GM23338 (cell line): ENCODE measurements at regions not wholly inside any gene's neighbourhood (a gene's known extent, or its start where the extent isn't known, plus 50 kb on each side); places are given as distances from the start of the nearest gene placed in this dataset.

ENCODE experiments used
- ATAC-seq: fragments of 200-7000 bp; cut with Tn5 transposase; 3 replicates; pipeline ENCODE4 v1.9.1; 2020
- DNase-seq: peaks from one replicate; pipeline ENCODE4 v3.0.0-alpha.2; 2015; ENCODE audit warnings: low spot score
- H2AFZ ChIP-seq: fragments of 200-600 bp; sonication (generic); 2 replicates; pipeline ENCODE4 v1.8.0; 2016; ENCODE audit warnings: antibody characterized with exemption, mild to moderate bottlenecking, moderate library complexity
- H3F3A ChIP-seq: fragments of 200-600 bp; sonication (generic); replicated peaks from 2 replicates; pipeline ENCODE4 v1.8.0; 2017; ENCODE audit warnings: antibody characterized with exemption, mixed run types, low read depth
- H3K27ac ChIP-seq: fragments of 200-600 bp; sonication (generic); 2 replicates; pipeline ENCODE4 v1.6.1; 2016; ENCODE audit warnings: low read depth
- H3K27me3 ChIP-seq: fragments of 200-600 bp; sonication (generic); 2 replicates; pipeline ENCODE4 v1.8.0; 2016; ENCODE audit warnings: mild to moderate bottlenecking, mixed run types, moderate library complexity; ENCODE audit not compliant: insufficient read depth
- H3K36me3 ChIP-seq: fragments of 200-600 bp; sonication (generic); 2 replicates; pipeline ENCODE4 v1.8.0; 2016; ENCODE audit warnings: mild to moderate bottlenecking; ENCODE audit not compliant: insufficient read depth
- H3K4me1 ChIP-seq: fragments of 200-600 bp; sonication (generic); 2 replicates; pipeline ENCODE4 v1.8.0; 2016; ENCODE audit warnings: mild to moderate bottlenecking, moderate library complexity; ENCODE audit not compliant: insufficient read depth
- H3K4me2 ChIP-seq: fragments of 200-600 bp; sonication (generic); 2 replicates; pipeline ENCODE4 v1.7.1; 2017; ENCODE audit warnings: mixed run types
- H3K4me3 ChIP-seq: fragments of 200-600 bp; sonication (generic); 2 replicates; pipeline ENCODE4 v1.6.1; 2016; ENCODE audit warnings: mixed run types
- H3K79me2 ChIP-seq: fragments of 200-600 bp; sonication (generic); replicated peaks from 2 replicates; pipeline ENCODE4 v1.8.0; 2017; ENCODE audit warnings: mild to moderate bottlenecking; ENCODE audit not compliant: insufficient read depth
- H3K9me2 ChIP-seq: fragments of 200-600 bp; sonication (generic); 2 replicates; pipeline ENCODE4 v1.8.0; 2017; ENCODE audit not compliant: insufficient read depth
- H4K20me1 ChIP-seq: fragments of 200-600 bp; sonication (generic); replicated peaks from 2 replicates; pipeline ENCODE4 v1.8.0; 2017; ENCODE audit warnings: mild to moderate bottlenecking; ENCODE audit not compliant: insufficient read depth
- H3K27ac Mint-ChIP-seq: 2 replicates; pipeline ENCODE4 v1.8.0; 2020; ENCODE audit warnings: inconsistent platforms, mild to moderate bottlenecking, moderate library complexity, mixed read lengths
- H3K27me3 Mint-ChIP-seq: 3 replicates; pipeline ENCODE4 v1.8.0; 2022; ENCODE audit warnings: low read depth, mild to moderate bottlenecking, moderate library complexity, mixed read lengths, inconsistent platforms; ENCODE audit not compliant: insufficient read depth, poor library complexity
- H3K36me3 Mint-ChIP-seq: 3 replicates; pipeline ENCODE4 v1.8.0; 2021; ENCODE audit warnings: low read depth, mild to moderate bottlenecking, inconsistent platforms, moderate library complexity, mixed read lengths
- H3K4me1 Mint-ChIP-seq: 3 replicates; pipeline ENCODE4 v1.8.0; 2020; ENCODE audit warnings: mild to moderate bottlenecking, inconsistent platforms, mixed read lengths
- H3K4me3 Mint-ChIP-seq: 3 replicates; pipeline ENCODE4 v1.8.0; 2021; ENCODE audit warnings: moderate library complexity, mild to moderate bottlenecking, inconsistent platforms, mixed read lengths
- H3K9me3 Mint-ChIP-seq: 3 replicates; pipeline ENCODE4 v1.8.0; 2020; ENCODE audit warnings: moderate library complexity, mild to moderate bottlenecking, inconsistent platforms, mixed read lengths
- CREB1 ChIP-seq: fragments of 250-450 bp; sonication (Bioruptor Pico); IDR thresholded peaks from 2 replicates; pipeline ENCODE4 v1.5.0; 2020; ENCODE audit warnings: low read depth, mild to moderate bottlenecking, moderate library complexity
- EZH2 ChIP-seq: fragments of 200-600 bp; sonication (generic); IDR thresholded peaks from one replicate; pipeline ENCODE4 v1.8.0; 2017; ENCODE audit warnings: antibody characterized with exemption, mild to moderate bottlenecking, low read depth; ENCODE audit not compliant: unreplicated experiment
- EZH2phosphoT487 ChIP-seq: fragments of 200-600 bp; sonication (generic); IDR thresholded peaks from one replicate; pipeline ENCODE4 v1.8.1; 2018; ENCODE audit warnings: antibody characterized with exemption; ENCODE audit not compliant: unreplicated experiment
- STAT1 ChIP-seq: IDR thresholded peaks from one replicate; pipeline ENCODE4 v1.6.1; 2016; ENCODE audit warnings: antibody characterized with exemption; ENCODE audit not compliant: unreplicated experiment
- ZNF114 ChIP-seq: fragments of 250-450 bp; sonication (Bioruptor Pico); IDR thresholded peaks from 2 replicates; pipeline ENCODE4 v1.5.0; 2020; ENCODE audit warnings: mild to moderate bottlenecking, moderate library complexity
- TF ChIP-seq, protein P1 (sequence below): IDR thresholded peaks from one replicate; pipeline ENCODE4 v1.6.1; 2018; ENCODE audit warnings: antibody characterized with exemption; ENCODE audit not compliant: unreplicated experiment
- TF ChIP-seq, protein P2 (sequence below): IDR thresholded peaks from 2 replicates; pipeline ENCODE4 v1.6.1; 2016; ENCODE audit warnings: antibody characterized with exemption

DNA sequence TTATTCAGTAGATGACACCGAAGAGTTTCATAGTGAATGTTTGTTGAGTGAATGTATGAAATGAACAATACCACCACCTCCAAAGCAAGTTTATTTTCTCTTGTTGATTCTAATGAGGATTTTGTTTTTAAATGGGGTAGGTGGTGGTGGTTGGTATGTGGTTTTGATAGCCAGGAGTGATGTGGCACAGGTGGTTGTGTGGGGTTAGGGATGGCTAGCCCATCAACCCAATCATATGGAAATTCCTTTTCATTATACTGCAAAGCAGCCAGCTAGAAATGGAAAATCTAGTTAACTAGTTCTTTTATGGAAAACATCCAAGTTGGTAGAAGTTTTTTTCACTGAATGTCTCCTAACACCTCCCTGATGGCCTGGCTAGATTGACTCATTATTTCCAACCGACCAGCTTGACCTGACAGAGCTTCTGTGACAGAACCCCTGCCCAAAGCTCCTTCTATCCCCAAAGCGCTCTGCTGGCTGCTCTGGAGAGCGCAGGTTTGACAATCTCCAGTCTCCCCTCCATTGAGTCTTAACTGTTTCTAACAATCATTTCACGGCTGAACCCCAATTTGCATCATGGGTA lies 376.9 kb downstream of the MTX2 start (continued):
- TF ChIP-seq ZNF114 (CRISPR knock-in tag) = no peak
- TF ChIP-seq, protein P1, sequence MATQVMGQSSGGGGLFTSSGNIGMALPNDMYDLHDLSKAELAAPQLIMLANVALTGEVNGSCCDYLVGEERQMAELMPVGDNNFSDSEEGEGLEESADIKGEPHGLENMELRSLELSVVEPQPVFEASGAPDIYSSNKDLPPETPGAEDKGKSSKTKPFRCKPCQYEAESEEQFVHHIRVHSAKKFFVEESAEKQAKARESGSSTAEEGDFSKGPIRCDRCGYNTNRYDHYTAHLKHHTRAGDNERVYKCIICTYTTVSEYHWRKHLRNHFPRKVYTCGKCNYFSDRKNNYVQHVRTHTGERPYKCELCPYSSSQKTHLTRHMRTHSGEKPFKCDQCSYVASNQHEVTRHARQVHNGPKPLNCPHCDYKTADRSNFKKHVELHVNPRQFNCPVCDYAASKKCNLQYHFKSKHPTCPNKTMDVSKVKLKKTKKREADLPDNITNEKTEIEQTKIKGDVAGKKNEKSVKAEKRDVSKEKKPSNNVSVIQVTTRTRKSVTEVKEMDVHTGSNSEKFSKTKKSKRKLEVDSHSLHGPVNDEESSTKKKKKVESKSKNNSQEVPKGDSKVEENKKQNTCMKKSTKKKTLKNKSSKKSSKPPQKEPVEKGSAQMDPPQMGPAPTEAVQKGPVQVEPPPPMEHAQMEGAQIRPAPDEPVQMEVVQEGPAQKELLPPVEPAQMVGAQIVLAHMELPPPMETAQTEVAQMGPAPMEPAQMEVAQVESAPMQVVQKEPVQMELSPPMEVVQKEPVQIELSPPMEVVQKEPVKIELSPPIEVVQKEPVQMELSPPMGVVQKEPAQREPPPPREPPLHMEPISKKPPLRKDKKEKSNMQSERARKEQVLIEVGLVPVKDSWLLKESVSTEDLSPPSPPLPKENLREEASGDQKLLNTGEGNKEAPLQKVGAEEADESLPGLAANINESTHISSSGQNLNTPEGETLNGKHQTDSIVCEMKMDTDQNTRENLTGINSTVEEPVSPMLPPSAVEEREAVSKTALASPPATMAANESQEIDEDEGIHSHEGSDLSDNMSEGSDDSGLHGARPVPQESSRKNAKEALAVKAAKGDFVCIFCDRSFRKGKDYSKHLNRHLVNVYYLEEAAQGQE = no peak
- TF ChIP-seq CREB1 (CRISPR knock-in tag) = no peak
- TF ChIP-seq EZH2 = no peak
- TF ChIP-seq EZH2phosphoT487 = no peak
- no peak for TF ChIP-seq STAT1
- TF ChIP-seq, protein P2, sequence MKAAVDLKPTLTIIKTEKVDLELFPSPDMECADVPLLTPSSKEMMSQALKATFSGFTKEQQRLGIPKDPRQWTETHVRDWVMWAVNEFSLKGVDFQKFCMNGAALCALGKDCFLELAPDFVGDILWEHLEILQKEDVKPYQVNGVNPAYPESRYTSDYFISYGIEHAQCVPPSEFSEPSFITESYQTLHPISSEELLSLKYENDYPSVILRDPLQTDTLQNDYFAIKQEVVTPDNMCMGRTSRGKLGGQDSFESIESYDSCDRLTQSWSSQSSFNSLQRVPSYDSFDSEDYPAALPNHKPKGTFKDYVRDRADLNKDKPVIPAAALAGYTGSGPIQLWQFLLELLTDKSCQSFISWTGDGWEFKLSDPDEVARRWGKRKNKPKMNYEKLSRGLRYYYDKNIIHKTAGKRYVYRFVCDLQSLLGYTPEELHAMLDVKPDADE = no peak

DNA sequence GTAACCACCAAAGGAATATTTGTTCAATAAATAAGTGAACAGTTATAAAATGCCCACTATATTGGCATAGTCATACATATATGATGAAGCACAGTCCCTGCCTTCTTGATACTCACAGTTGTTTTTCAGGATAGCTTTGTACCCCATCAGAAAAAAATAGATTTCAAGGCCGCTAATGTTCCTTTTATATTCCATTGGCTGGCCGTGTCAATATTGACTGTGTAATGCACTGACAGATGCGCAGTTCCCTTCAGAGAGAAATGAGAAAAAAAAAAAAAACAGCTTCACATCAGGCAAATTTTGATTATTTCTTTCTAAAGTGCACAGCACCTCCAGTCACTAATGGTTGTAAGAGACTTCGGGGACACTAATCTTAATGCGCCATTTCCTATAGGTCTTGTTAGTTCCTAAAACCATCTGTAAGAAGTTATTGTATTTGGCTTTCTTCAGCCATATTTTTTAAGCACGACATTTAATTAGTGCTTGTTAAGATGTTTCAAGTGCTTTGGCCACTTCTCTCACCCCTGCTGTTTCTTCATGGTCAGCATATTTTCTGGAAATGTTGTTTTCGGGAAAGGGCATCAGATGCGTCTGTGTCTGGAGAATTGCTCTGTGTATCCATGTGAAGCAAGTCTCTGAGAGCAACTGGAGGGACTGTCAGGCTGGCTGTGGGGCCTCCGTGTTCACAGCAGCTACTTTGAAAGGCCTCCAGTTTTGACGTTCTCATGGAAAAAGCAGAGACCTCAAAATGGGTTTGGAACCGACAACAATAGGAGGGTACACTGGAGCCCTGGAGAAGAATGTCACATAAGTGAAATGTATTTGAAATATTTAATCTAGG lies 378.3 kb downstream of the MTX2 start:
- no peak for DNase-seq
- ATAC-seq = no peak
- H3K36me3 Mint-ChIP-seq = no peaks in the 10 kb centered on the region

More for the DNA sequence above, 378.3 kb downstream of the MTX2 start:
- Histone ChIP-seq H4K20me1 (no peaks in the 10 kb centered on the region), H3K4me3 (no peak overlapping the region), H3K4me1 (peaks cover 44% of the 10 kb centered on the region), H3F3A (no peaks in the 10 kb centered on the region), H3K9me2 (no peaks in the 10 kb centered on the region), H3K79me2 (no peaks in the 10 kb centered on the region), H3K4me2 (no peak overlapping the region), H3K27me3 (peaks cover 27% of the 10 kb centered on the region), H3K36me3 (no peaks in the 10 kb centered on the region), H3K27ac (no peak overlapping the region), H2AFZ (no peak overlapping the region)
- Mint-ChIP-seq H3K27me3 (peaks cover 1% of the 10 kb centered on the region), H3K4me3 (no peak overlapping the region), H3K27ac (no peak overlapping the region), H3K9me3 (no peaks in the 10 kb centered on the region), H3K4me1 (peaks cover 49% of the 10 kb centered on the region)
- TF ChIP-seq, protein P1 = no peak
- TF ChIP-seq ZNF114 (CRISPR knock-in tag) = no peak
